ENCODE measurements at regions not wholly inside any gene's neighbourhood (a gene's known extent, or its start where the extent isn't known, plus 50 kb on each side); places are given as distances from the start of the nearest gene placed in this dataset.

- Histone ChIP-seq H3K36me3 (no peaks in the 10 kb centered on the region), H3K9me3 (no peaks in the 10 kb centered on the region), H3K4me3 (no peak overlapping the region), H3K27ac (no peak overlapping the region), H3K27me3 (replicated peaks in 1 of 7) (no peaks in the 10 kb centered on the region), H3K4me1 (peaks cover 0 to 50% (median 11%) of the 10 kb centered on the region in 6 donors)
- TF ChIP-seq POLR2A (IDR thresholded peaks at IDR 0.05) = no peak
- TF ChIP-seq, protein P1, sequence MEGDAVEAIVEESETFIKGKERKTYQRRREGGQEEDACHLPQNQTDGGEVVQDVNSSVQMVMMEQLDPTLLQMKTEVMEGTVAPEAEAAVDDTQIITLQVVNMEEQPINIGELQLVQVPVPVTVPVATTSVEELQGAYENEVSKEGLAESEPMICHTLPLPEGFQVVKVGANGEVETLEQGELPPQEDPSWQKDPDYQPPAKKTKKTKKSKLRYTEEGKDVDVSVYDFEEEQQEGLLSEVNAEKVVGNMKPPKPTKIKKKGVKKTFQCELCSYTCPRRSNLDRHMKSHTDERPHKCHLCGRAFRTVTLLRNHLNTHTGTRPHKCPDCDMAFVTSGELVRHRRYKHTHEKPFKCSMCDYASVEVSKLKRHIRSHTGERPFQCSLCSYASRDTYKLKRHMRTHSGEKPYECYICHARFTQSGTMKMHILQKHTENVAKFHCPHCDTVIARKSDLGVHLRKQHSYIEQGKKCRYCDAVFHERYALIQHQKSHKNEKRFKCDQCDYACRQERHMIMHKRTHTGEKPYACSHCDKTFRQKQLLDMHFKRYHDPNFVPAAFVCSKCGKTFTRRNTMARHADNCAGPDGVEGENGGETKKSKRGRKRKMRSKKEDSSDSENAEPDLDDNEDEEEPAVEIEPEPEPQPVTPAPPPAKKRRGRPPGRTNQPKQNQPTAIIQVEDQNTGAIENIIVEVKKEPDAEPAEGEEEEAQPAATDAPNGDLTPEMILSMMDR (IDR thresholded peaks at IDR 0.05 in 8 of 11, conservative IDR thresholded peaks at IDR 0.05 in 3 of 11) = no peak
- no peak for TF ChIP-seq POLR2AphosphoS5 (IDR thresholded peaks at IDR 0.05)
- no peak for DNase-seq
- WGBS, 5 donors = 46 to 71% (median 67%) methylated on average over 2 of the region's 2 CpGs
- intact Hi-C loops (cut with DNase I; ENCODE audit: low total_unique reads) = no loop called here
Observed at GRCh38 chr4:123455360-123455759, 58.8 kb downstream of the SPRY1 start.

DNA sequence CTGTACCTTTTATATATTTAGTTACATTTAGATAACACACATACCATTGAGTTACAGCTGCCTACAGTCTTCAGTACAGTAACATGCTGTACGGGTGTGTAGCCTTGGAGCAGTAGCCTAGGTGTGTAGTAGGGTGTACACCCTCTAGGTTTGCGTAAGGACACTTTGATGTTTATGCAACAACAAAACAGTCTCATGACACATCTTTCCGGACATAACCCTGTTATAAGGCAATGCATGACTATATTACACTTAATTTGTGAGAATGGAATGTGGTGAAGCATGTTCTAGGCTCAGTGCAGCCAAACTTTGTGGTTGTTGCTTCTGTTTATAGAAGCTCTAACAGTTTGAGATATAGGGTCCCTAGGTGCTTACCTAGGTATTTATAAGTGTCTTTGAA, 65.4 kb downstream of the SPRY1 start:
- TF ChIP-seq, protein P1 (IDR thresholded peaks at IDR 0.05 in 8 of 11, conservative IDR thresholded peaks at IDR 0.05 in 3 of 11) = no peak
- TF ChIP-seq POLR2A (IDR thresholded peaks at IDR 0.05) (no peak), POLR2AphosphoS5 (IDR thresholded peaks at IDR 0.05) (no peak)
- no peaks in the 10 kb centered on the region for H3K9me3 ChIP-seq
- peaks cover 0 to 10% (median 0%) of the 10 kb centered on the region in 6 donors for H3K4me1 ChIP-seq
- DNase-seq = no peak
- no peaks in the 10 kb centered on the region for H3K36me3 ChIP-seq
- no peak overlapping the region for H3K27ac ChIP-seq
- no peaks in the 10 kb centered on the region for H3K27me3 ChIP-seq (replicated peaks in 1 of 7)
- WGBS, 5 donors = 75 to 96% (median 81%) methylated on average over 3 of the region's 3 CpGs
- no peak overlapping the region for H3K4me3 ChIP-seq
- intact Hi-C loops (cut with DNase I; ENCODE audit: low total_unique reads) = no loop called here

- Histone ChIP-seq H3K4me3 (no peak overlapping the region), H3K9me3 (no peaks in the 10 kb centered on the region), H3K36me3 (no peaks in the 10 kb centered on the region), H3K27ac (no peak overlapping the region), H3K4me1 (peaks cover 0 to 10% (median 0%) of the 10 kb centered on the region in 6 donors), H3K27me3 (replicated peaks in 1 of 7) (no peaks in the 10 kb centered on the region)
- 45 to 65% (median 59%) methylated on average over 3 of the region's 3 CpGs for WGBS, 5 donors
- TF ChIP-seq, protein P1 (IDR thresholded peaks at IDR 0.05 in 8 of 11, conservative IDR thresholded peaks at IDR 0.05 in 3 of 11) = no peak
- no peak for TF ChIP-seq POLR2A (IDR thresholded peaks at IDR 0.05)
- no peak for TF ChIP-seq POLR2AphosphoS5 (IDR thresholded peaks at IDR 0.05)
- intact Hi-C loops (cut with DNase I; ENCODE audit: low total_unique reads) = no loop called here
- no peak for DNase-seq
Observed at GRCh38 chr4:123463869-123464268, 67.3 kb downstream of the SPRY1 start.

DNA sequence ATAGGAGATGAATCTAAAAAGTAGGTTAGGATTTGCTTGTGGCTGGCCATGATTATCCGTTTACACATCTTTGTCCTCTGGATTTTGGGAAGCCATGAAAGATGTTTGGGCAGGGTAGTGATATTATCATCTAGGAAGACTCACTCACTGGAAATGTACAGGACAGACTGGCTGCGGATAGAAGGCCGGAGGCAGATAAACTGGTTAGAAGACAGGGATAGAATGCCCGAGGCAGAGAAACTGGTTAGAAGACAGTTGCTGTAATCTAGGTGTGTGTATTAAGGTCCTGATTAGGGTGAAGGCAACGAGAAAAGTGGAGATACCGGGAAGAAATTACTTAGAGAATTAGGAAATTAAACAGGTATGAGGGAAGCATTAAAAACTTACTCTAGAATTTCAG, 68.8 kb downstream of the SPRY1 start:
- H3K27ac ChIP-seq = no peak overlapping the region
- no peak for DNase-seq
- intact Hi-C loops (cut with DNase I; ENCODE audit: low total_unique reads) = no loop called here
- peaks cover 0 to 10% (median 0%) of the 10 kb centered on the region in 6 donors for H3K4me1 ChIP-seq
- H3K36me3 ChIP-seq = no peaks in the 10 kb centered on the region
- no peaks in the 10 kb centered on the region for H3K9me3 ChIP-seq
- no peak overlapping the region for H3K4me3 ChIP-seq
- H3K27me3 ChIP-seq (replicated peaks in 1 of 7) = no peaks in the 10 kb centered on the region
- WGBS, 5 donors = 71 to 97% (median 89%) methylated on average over 5 to 6 of the region's 6 CpGs
- TF ChIP-seq POLR2A (IDR thresholded peaks at IDR 0.05) = no peak
